ENCODE measurements at regions not wholly inside any gene's neighbourhood (a gene's known extent, or its start where the extent isn't known, plus 50 kb on each side); places are given as distances from the start of the nearest gene placed in this dataset.

GRCh38 chr14:81766321-81766915, 232.8 kb upstream of the SEL1L start:
- H3K4me3 ChIP-seq, result no peak overlapping the region
- in situ Hi-C loops (cut with MboI; ENCODE audit: low pct_ligation_motif_present in 1 of 4, low pct_unique_long_range_greater_than_20kb in 1 of 4, low sequenced_read_pairs in 3 of 4), result no loop called here
- no peak for TF ChIP-seq POLR2AphosphoS5 (IDR thresholded peaks at IDR 0.05)
- no peak for TF ChIP-seq CTCF (IDR thresholded peaks at IDR 0.05)
- TF ChIP-seq POLR2A (IDR thresholded peaks at IDR 0.05), result no peak
- no peak for TF ChIP-seq EP300 (IDR thresholded peaks at IDR 0.05; ENCODE audit: low read depth)
- H3K4me1 ChIP-seq, result no peaks in the 10 kb centered on the region
- H3K27ac ChIP-seq, result no peak overlapping the region
- intact Hi-C loops (cut with DNase I; ENCODE audit: low total_unique reads), result no loop called here
- DNase-seq, result no peak
- 75 to 81% methylated on average over 3 to 4 of the region's 4 CpGs for WGBS, 2 donors (ENCODE audit: low coverage in 1 of 2)
- H3K36me3 ChIP-seq, result no peaks in the 10 kb centered on the region
- H3K9me3 ChIP-seq, result no peaks in the 10 kb centered on the region
- H3K27me3 ChIP-seq, result no peaks in the 10 kb centered on the region

- TF ChIP-seq CTCF (IDR thresholded peaks at IDR 0.05) (no peak), POLR2A (IDR thresholded peaks at IDR 0.05) (no peak), EP300 (IDR thresholded peaks at IDR 0.05; ENCODE audit: low read depth) (no peak), POLR2AphosphoS5 (IDR thresholded peaks at IDR 0.05) (no peak)
- WGBS, 2 donors (ENCODE audit: low coverage in 1 of 2), result 77 to 81% methylated on average over 2 of the region's 2 CpGs
- in situ Hi-C loops (cut with MboI; ENCODE audit: low pct_ligation_motif_present in 1 of 4, low pct_unique_long_range_greater_than_20kb in 1 of 4, low sequenced_read_pairs in 3 of 4), result no loop called here
- no peak overlapping the region for H3K4me3 ChIP-seq
- intact Hi-C loops (cut with DNase I; ENCODE audit: low total_unique reads), result no loop called here
- H3K9me3 ChIP-seq, result no peaks in the 10 kb centered on the region
- H3K27ac ChIP-seq, result no peak overlapping the region
- H3K36me3 ChIP-seq, result no peaks in the 10 kb centered on the region
- no peaks in the 10 kb centered on the region for H3K4me1 ChIP-seq
- DNase-seq, result no peak
- no peaks in the 10 kb centered on the region for H3K27me3 ChIP-seq
These were observed 233.8 kb upstream of the SEL1L start for GRCh38 chr14:81767266-81767995.

GRCh38 chr14:81771651-81772275, 238.1 kb upstream of the SEL1L start:
- no peak for DNase-seq
- Histone ChIP-seq H3K9me3 (no peaks in the 10 kb centered on the region), H3K36me3 (no peaks in the 10 kb centered on the region), H3K4me1 (no peaks in the 10 kb centered on the region), H3K27me3 (no peaks in the 10 kb centered on the region), H3K27ac (no peak overlapping the region), H3K4me3 (no peak overlapping the region)
- in situ Hi-C loops (cut with MboI; ENCODE audit: low pct_ligation_motif_present in 1 of 4, low pct_unique_long_range_greater_than_20kb in 1 of 4, low sequenced_read_pairs in 3 of 4), result no loop called here
- intact Hi-C loops (cut with DNase I; ENCODE audit: low total_unique reads), result no loop called here
- TF ChIP-seq EP300 (IDR thresholded peaks at IDR 0.05; ENCODE audit: low read depth), result no peak
- TF ChIP-seq POLR2A (IDR thresholded peaks at IDR 0.05), result no peak
- TF ChIP-seq CTCF (IDR thresholded peaks at IDR 0.05), result no peak
- TF ChIP-seq POLR2AphosphoS5 (IDR thresholded peaks at IDR 0.05), result no peak

GRCh38 chr14:81772381-81772780, 238.7 kb upstream of the SEL1L start:
- H3K9me3 ChIP-seq, result no peaks in the 10 kb centered on the region
- in situ Hi-C loops (cut with MboI; ENCODE audit: low pct_ligation_motif_present in 1 of 4, low pct_unique_long_range_greater_than_20kb in 1 of 4, low sequenced_read_pairs in 3 of 4), result no loop called here
- H3K4me1 ChIP-seq, result no peaks in the 10 kb centered on the region
- no peaks in the 10 kb centered on the region for H3K36me3 ChIP-seq
- no peak overlapping the region for H3K4me3 ChIP-seq
- no peak overlapping the region for H3K27ac ChIP-seq
- no peaks in the 10 kb centered on the region for H3K27me3 ChIP-seq
- intact Hi-C loops (cut with DNase I; ENCODE audit: low total_unique reads), result no loop called here
- no peak for DNase-seq
- TF ChIP-seq POLR2AphosphoS5 (IDR thresholded peaks at IDR 0.05), result no peak
- TF ChIP-seq EP300 (IDR thresholded peaks at IDR 0.05; ENCODE audit: low read depth), result no peak
- WGBS, 2 donors (ENCODE audit: low coverage in 1 of 2), result 64 to 75% methylated on average over 1 of the region's 1 CpG

All from transverse colon (tissue), 4 donors.